ENCODE measurements at regions not wholly inside any gene's neighbourhood (a gene's known extent, or its start where the extent isn't known, plus 50 kb on each side); places are given as distances from the start of the nearest gene placed in this dataset.

GRCh38 chr12:92583910-92584309 lies 118.9 kb upstream of the PLEKHG7 start:
- no peak for TF ChIP-seq CTCF (IDR thresholded peaks at IDR 0.05)
- DNase-seq (ENCODE audit: low spot score) (no peak), ATAC-seq (ENCODE audit: low FRiP score) (no peak)

DNA sequence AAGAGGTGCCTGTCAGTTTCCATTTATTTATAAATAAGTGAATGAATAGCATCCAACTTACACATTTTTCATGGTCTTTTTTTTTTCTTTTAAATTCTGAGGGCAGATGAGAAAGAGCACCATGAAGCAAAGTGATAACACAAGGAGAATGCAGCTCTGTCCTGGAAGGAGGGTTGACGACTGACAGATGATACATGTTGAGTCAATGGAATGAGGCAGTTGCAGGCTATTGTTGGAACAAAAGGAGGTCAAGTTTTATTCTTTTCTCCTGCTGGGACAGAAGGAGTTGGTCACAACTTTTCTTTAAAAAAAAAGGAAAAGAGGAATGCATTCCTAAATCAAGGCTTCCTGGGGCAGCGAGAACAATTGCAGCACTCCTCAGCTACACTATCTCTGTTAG lies 119.9 kb upstream of the PLEKHG7 start:
- ATAC-seq (ENCODE audit: low FRiP score) = no peak
- no peak for TF ChIP-seq CTCF (IDR thresholded peaks at IDR 0.05)
- no peak for DNase-seq (ENCODE audit: low spot score)

DNA sequence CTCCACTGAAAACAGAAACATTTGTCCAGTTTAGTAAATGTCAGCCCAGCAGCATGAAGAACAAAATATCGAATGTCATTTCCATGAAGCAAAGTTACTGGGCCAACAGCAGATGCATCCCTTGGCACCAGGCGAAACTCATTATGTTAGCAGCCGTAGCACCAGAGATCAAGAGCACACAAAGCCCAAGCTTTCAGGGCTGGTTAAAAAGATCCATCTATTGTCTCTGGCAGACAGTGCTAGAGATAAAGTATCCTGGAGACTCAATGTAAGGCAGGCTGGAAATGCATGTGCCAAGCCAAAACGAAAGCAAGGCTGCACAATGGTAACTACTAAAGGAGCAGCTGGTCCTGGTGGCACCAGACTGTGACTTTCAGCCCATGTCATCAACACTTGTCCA lies 120.3 kb upstream of the PLEKHG7 start:
- no peak for TF ChIP-seq CTCF (IDR thresholded peaks at IDR 0.05)
- DNase-seq (ENCODE audit: low spot score) = no peak
- no peak for ATAC-seq (ENCODE audit: low FRiP score)

- no peak for TF ChIP-seq CTCF (IDR thresholded peaks at IDR 0.05)
- ATAC-seq (ENCODE audit: low FRiP score) (no peak), DNase-seq (ENCODE audit: low spot score) (no peak)
These were observed 121.2 kb upstream of the PLEKHG7 start for GRCh38 chr12:92581604-92582003.

GRCh38 chr12:92574911-92575570 lies 127.7 kb upstream of the PLEKHG7 start:
- ATAC-seq (ENCODE audit: low FRiP score) (peak; percentile 50), DNase-seq (ENCODE audit: low spot score) (no peak)
- TF ChIP-seq CTCF (IDR thresholded peaks at IDR 0.05) = no peak

DNA sequence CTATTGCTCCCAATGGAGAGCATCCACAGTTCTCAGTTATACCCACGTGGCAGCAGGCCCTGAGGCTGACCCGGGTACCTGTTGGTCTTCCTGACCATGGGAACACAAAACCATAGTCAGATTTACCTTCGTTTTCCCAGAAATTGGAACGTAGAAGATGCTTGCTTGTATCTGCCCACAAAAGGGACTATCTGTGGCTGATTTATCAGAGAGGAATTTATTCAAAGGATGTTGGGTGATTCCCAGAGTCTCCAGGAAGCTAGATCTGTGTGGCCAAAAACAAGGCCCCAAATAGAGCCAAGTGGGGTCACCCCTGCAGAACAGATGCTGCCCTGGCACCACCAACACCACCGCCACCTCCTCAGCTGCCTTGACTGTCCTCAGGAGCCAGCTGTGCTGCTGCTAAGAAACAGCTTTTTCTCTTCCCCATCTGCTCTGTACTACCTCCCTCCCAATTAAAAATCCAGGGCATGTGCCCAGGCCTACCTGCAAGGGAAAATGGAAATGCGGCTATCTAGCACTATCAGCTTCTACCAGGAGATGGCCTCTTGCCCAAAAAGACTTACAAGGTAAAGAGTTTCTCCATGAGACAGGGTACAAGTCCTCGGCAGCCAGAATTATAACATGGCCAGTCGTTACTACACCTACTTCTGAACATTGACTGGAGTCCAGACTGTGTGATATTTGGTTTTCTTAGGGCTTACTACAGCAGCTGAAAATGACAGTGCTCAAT lies 128.6 kb upstream of the PLEKHG7 start:
- TF ChIP-seq CTCF (IDR thresholded peaks at IDR 0.05) = no peak
- DNase-seq (ENCODE audit: low spot score) (no peak), ATAC-seq (ENCODE audit: low FRiP score) (no peak)

GRCh38 chr12:92573104-92573503 lies 129.7 kb upstream of the PLEKHG7 start:
- no peak for TF ChIP-seq CTCF (IDR thresholded peaks at IDR 0.05)
- no peak for DNase-seq (ENCODE audit: low spot score)
- no peak for ATAC-seq (ENCODE audit: low FRiP score)
